Brain microvascular endothelial cell (primary cell): ENCODE measurements at regions not wholly inside any gene's neighbourhood (a gene's known extent, or its start where the extent isn't known, plus 50 kb on each side); places are given as distances from the start of the nearest gene placed in this dataset.

Source experiments
- DNase-seq: peaks from one replicate; pipeline ENCODE4 v3.0.0-alpha.2; 2020
- H3K27ac ChIP-seq: fragments of 250-450 bp; sonication (Bioruptor Pico); 2 replicates; pipeline ENCODE4 v1.5.1; 2020; ENCODE audit warnings: mild to moderate bottlenecking, moderate library complexity
- H3K27me3 ChIP-seq: fragments of 250-450 bp; sonication (Bioruptor Pico); replicated peaks from 2 replicates; pipeline ENCODE4 v1.5.1; 2020; ENCODE audit warnings: mild to moderate bottlenecking
- H3K36me3 ChIP-seq: fragments of 250-450 bp; sonication (Bioruptor Pico); replicated peaks from 2 replicates; pipeline ENCODE4 v1.5.1; 2020; ENCODE audit warnings: mild to moderate bottlenecking
- H3K4me3 ChIP-seq: 2 replicates; pipeline ENCODE4 v1.5.1; 2011; ENCODE audit warnings: low read depth, mild to moderate bottlenecking, control low read depth, low read length, moderate library complexity
- in situ Hi-C: cut with HindIII; loops from 2 replicates; pipeline ENCODE4 v1.10.0; 2017; ENCODE audit warnings: low sequenced_read_pairs, low pct_ligation_motif_present
- TF ChIP-seq, protein P1 (sequence below): IDR thresholded peaks from 2 replicates; pipeline ENCODE4 v1.5.1; 2011; ENCODE audit warnings: low read depth, mild to moderate bottlenecking, moderate library complexity, low read length, control low read depth, inconsistent platforms; ENCODE audit errors: missing control alignments

DNA sequence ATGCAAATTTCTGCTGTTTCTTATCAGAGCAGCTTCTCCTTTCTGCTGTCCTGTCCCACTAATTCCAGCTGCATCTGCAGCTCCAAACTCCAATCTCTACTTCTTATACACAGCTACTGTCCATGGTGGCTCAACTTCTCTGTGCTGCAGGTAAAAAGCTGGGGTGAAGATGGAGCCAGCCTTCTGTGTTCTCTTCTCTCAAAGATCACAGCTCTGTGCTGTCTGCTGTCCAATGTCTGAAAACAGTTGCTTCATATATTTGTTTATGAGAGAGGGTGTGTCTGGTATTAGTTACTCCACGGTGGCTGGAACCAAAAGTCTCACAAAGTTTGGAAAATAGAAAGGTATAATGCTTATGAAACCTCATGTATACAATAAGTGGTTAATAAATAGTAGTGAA is 445.8 kb upstream of the TBX3 start:
- in situ Hi-C loops: no loop called here
- DNase-seq: no peak

DNA sequence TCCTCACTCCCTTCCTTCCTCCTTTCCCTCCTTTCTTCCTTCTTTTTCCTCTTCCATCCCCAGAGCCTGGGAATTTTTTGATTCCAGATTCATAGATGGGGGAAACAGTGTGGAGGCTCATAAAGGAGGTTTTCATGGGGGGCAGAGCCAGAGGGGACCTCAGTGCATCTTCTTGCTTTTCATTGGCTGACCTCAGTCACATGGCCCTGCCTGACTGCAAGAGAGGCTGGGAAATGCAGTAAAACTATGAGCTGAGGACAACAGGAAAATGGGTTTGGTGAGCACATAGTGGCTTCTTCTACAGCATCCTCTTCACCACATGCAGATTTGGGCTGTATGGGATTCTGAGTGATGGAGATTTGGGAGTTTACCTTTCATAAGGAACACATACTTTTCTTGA is 437.1 kb upstream of the TBX3 start:
- TF ChIP-seq, protein P1, sequence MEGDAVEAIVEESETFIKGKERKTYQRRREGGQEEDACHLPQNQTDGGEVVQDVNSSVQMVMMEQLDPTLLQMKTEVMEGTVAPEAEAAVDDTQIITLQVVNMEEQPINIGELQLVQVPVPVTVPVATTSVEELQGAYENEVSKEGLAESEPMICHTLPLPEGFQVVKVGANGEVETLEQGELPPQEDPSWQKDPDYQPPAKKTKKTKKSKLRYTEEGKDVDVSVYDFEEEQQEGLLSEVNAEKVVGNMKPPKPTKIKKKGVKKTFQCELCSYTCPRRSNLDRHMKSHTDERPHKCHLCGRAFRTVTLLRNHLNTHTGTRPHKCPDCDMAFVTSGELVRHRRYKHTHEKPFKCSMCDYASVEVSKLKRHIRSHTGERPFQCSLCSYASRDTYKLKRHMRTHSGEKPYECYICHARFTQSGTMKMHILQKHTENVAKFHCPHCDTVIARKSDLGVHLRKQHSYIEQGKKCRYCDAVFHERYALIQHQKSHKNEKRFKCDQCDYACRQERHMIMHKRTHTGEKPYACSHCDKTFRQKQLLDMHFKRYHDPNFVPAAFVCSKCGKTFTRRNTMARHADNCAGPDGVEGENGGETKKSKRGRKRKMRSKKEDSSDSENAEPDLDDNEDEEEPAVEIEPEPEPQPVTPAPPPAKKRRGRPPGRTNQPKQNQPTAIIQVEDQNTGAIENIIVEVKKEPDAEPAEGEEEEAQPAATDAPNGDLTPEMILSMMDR: no peak
- in situ Hi-C loops: no loop called here
- H3K27ac ChIP-seq: no peak overlapping the region

More for the DNA sequence above, 445.8 kb upstream of the TBX3 start:
- H3K27me3 ChIP-seq: no peaks in the 10 kb centered on the region
- H3K27ac ChIP-seq: no peak overlapping the region
- TF ChIP-seq, protein P1: no peak
- H3K36me3 ChIP-seq: no peaks in the 10 kb centered on the region
- no peak overlapping the region for H3K4me3 ChIP-seq

DNA sequence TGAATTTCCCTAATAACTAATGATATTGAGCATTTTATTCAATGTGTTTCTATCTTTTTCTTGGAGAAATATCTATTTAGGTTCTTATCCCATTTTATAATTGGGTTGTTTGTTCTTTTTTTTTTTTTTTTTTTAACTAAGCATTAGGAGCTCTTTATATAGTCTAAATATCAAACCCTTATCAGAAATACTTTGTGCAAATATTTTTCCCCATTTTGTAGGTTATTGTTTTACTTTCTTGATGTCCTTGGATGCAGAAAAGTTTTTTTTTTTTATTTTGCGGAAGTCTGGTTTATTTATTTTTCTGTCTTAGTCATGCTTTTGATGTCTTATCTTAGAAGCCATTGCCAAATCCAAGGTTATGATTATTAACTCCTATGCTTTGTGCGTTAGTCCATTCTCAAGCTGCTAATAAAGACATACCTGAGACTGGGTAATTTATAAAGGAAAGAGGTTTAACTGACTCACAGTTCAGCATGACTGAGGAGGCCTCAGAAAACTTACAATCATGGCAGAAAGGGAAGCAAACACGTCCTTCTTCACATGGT is 434.3 kb upstream of the TBX3 start:
- no peak overlapping the region for H3K27ac ChIP-seq
- H3K4me3 ChIP-seq: no peak overlapping the region
- TF ChIP-seq, protein P1: no peak
- DNase-seq: no peak
- no peaks in the 10 kb centered on the region for H3K36me3 ChIP-seq
- in situ Hi-C loops: no loop called here
- no peaks in the 10 kb centered on the region for H3K27me3 ChIP-seq

More for the DNA sequence above, 437.1 kb upstream of the TBX3 start:
- Histone ChIP-seq H3K27me3 (no peaks in the 10 kb centered on the region), H3K36me3 (no peaks in the 10 kb centered on the region), H3K4me3 (no peak overlapping the region)
- DNase-seq: no peak

DNA sequence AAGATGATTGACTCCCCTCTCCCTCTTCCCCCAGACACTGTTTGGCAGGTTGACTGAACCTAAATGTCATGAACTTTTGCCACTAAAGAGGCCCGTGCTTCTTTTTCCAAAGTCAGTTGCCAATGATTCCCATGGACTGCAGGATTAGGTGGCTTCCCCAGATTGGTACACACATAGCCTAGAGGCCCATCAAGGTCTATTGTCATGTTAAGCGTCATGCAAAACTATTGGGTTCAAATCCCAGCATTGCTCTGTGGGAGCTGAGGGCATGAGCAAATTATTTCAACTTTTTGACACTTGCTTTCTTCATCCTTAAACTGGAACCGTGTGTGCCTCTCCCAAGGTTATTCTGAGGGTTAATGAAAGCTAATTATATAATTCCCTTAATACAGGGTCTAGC is 430.2 kb upstream of the TBX3 start:
- no peak for DNase-seq
- Histone ChIP-seq H3K4me3 (no peak overlapping the region), H3K27ac (no peak overlapping the region), H3K27me3 (no peaks in the 10 kb centered on the region), H3K36me3 (no peaks in the 10 kb centered on the region)
- in situ Hi-C loops: no loop called here
- TF ChIP-seq, protein P1: no peak

DNA sequence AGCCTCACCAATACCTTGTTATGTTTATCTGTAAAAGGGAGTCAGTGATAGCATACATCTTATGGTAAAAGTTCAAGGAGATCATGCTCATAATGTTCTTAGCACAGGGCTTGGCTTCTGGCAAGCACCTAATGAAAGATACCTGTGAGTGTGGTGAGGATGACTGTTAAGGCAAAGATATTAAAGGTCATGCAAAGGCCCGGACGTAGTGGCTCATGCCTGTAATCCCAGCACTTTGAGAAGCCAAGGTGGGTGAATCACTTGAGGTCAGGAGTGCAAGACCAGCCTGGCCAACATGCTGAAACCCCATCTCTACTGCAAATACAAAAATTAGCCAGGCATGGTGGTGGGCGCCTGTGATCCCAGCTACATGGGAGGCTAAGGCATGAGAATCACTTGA is 425.9 kb upstream of the TBX3 start:
- in situ Hi-C loops: no loop called here
- no peak overlapping the region for H3K4me3 ChIP-seq
- TF ChIP-seq, protein P1: no peak
- H3K27ac ChIP-seq: no peak overlapping the region
- H3K27me3 ChIP-seq: no peaks in the 10 kb centered on the region
- H3K36me3 ChIP-seq: no peaks in the 10 kb centered on the region
- no peak for DNase-seq
